ENCODE measurements at regions not wholly inside any gene's neighbourhood (a gene's known extent, or its start where the extent isn't known, plus 50 kb on each side); places are given as distances from the start of the nearest gene placed in this dataset.

DNA sequence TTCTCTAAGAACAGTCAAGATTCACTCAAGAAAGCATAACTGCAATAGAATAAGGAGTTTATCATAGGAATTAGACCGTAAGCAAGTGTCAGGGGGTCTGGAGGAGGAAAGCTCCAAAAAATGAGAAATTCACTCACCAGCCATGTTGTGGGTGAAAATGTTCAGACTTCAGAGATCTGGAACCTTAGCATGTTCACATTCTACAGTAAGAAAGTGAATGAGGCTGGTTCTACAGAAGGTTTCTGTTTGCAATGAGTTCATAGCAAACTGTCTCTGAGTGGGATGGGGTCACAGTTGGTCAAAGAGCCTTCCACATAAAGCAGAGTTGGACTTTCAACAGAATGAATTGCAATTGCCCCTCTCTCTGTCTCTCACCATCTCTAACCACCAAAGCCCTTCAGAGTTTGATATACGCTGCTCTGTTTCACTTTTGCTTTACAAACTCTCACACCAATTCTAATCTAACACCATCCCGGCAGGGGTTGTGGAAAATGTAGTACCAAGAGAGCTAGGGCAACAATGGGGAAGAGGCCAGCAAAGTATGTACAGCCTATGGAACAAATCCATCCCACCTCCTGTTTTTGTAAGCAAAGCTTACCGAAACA, 581.8 kb upstream of the UBE2E2 start:
- Histone ChIP-seq H3K4me3 (no peak overlapping the region), H3K4me1 (no peaks in the 10 kb centered on the region), H3K27me3 (no peaks in the 10 kb centered on the region), H3K36me3 (no peaks in the 10 kb centered on the region), H3K9me3 (peaks cover 0 to 4% (median 1%) of the 10 kb centered on the region in 4 donors), H3K27ac (no peak overlapping the region)
- no peak for DNase-seq
- 65 to 84% (median 77%) methylated on average over 4 of the region's 4 CpGs for WGBS, 5 donors
- intact Hi-C loops (cut with DNase I; ENCODE audit: low total_unique reads), result no loop called here
- TF ChIP-seq POLR2AphosphoS5 (IDR thresholded peaks at IDR 0.05), result no peak
- TF ChIP-seq POLR2A (IDR thresholded peaks at IDR 0.05), result no peak
- TF ChIP-seq, protein P1, sequence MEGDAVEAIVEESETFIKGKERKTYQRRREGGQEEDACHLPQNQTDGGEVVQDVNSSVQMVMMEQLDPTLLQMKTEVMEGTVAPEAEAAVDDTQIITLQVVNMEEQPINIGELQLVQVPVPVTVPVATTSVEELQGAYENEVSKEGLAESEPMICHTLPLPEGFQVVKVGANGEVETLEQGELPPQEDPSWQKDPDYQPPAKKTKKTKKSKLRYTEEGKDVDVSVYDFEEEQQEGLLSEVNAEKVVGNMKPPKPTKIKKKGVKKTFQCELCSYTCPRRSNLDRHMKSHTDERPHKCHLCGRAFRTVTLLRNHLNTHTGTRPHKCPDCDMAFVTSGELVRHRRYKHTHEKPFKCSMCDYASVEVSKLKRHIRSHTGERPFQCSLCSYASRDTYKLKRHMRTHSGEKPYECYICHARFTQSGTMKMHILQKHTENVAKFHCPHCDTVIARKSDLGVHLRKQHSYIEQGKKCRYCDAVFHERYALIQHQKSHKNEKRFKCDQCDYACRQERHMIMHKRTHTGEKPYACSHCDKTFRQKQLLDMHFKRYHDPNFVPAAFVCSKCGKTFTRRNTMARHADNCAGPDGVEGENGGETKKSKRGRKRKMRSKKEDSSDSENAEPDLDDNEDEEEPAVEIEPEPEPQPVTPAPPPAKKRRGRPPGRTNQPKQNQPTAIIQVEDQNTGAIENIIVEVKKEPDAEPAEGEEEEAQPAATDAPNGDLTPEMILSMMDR (IDR thresholded peaks at IDR 0.05), result no peak
- TF ChIP-seq EP300 (IDR thresholded peaks at IDR 0.05), result no peak

DNA sequence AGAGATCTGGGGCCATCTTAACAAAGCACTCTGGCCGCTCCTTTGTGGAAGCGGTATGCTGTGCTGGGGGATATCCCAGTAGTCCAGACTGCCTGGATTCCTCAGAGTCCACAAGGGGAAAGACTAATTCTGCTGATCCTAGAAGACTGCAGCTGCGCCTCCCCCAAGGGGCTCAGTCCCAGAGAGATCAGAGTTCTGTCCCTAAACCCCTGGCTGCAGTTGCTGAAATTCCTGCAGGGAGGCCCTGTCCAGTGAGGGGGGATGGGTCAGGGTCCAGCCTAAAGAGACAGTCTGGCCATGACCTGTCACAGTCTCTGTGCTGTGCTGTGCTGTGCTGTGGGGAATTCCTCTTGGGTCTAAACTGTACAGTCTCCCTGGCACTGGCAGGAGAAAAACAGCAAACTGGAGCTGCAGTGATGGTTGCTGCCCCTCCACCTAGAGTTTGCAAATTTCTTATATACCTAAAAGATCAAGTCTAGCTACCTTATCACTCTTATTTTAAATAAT, 575.1 kb upstream of the UBE2E2 start:
- intact Hi-C loops (cut with DNase I; ENCODE audit: low total_unique reads), result no loop called here
- Histone ChIP-seq H3K4me1 (no peaks in the 10 kb centered on the region), H3K27me3 (no peaks in the 10 kb centered on the region), H3K27ac (no peak overlapping the region), H3K9me3 (peaks cover 0 to 12% (median 9%) of the 10 kb centered on the region in 4 donors), H3K36me3 (no peaks in the 10 kb centered on the region), H3K4me3 (no peak overlapping the region)
- TF ChIP-seq, protein P1 (IDR thresholded peaks at IDR 0.05), result no peak
- TF ChIP-seq EP300 (IDR thresholded peaks at IDR 0.05), result no peak
- TF ChIP-seq POLR2A (IDR thresholded peaks at IDR 0.05), result no peak
- TF ChIP-seq POLR2AphosphoS5 (IDR thresholded peaks at IDR 0.05), result no peak
- no peak for DNase-seq
- 77 to 92% (median 83%) methylated on average over 2 to 3 of the region's 3 CpGs for WGBS, 5 donors

DNA sequence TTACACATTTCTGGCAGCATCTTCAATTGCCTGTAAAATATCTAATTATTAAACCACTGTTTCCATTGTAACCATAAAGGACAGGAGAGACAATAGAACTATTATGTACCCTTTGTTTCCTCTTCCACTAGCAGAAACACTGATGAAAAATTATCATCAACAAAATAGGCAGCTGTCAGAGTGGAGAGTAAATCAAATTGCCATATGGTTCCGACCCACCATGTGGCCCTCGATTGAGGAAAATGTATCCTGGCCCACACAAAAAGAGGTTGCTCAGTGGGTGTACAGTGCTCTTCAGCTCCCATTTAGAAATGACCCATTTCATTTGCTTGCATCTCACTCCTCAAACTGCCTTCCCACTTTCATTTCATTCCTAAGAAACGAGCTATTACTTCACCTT, 570.6 kb upstream of the UBE2E2 start:
- Histone ChIP-seq H3K9me3 (peaks cover 0 to 4% (median 1%) of the 10 kb centered on the region in 4 donors), H3K36me3 (no peaks in the 10 kb centered on the region), H3K27ac (no peak overlapping the region), H3K27me3 (no peaks in the 10 kb centered on the region), H3K4me3 (no peak overlapping the region), H3K4me1 (no peaks in the 10 kb centered on the region)
- intact Hi-C loops (cut with DNase I; ENCODE audit: low total_unique reads), result no loop called here
- WGBS, 5 donors, result 66 to 73% (median 69%) methylated on average over 3 of the region's 3 CpGs
- TF ChIP-seq, protein P1 (IDR thresholded peaks at IDR 0.05), result no peak
- no peak for TF ChIP-seq POLR2A (IDR thresholded peaks at IDR 0.05)
- TF ChIP-seq POLR2AphosphoS5 (IDR thresholded peaks at IDR 0.05), result no peak
- TF ChIP-seq EP300 (IDR thresholded peaks at IDR 0.05), result no peak
- DNase-seq, result no peak

DNA sequence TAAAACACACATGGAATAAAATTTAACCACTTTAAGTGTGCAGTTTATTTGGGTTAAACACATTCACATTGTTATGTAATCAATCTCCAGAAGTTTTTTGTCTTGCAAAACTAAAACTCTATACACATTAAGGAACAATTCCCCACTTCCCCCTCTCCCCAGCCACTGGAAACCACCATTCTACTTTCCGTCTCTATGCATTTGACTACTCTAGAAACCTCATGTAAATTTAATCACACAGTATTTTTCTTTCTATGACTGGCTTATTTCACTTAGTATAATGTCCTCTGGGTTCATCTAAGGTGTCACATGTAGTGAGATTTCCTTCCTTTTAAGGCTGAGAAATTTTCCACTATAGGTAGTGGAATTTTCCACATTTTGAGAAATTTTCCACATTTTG, 568.7 kb upstream of the UBE2E2 start:
- H3K36me3 ChIP-seq, result no peaks in the 10 kb centered on the region
- H3K27ac ChIP-seq, result no peak overlapping the region
- WGBS, 5 donors, result 70 to 83% (median 80%) methylated on average over 1 of the region's 1 CpG
- no peaks in the 10 kb centered on the region for H3K27me3 ChIP-seq
- no peak overlapping the region for H3K4me3 ChIP-seq
- no peak for DNase-seq
- intact Hi-C loops (cut with DNase I; ENCODE audit: low total_unique reads), result no loop called here
- no peaks in the 10 kb centered on the region for H3K4me1 ChIP-seq
- TF ChIP-seq POLR2A (IDR thresholded peaks at IDR 0.05) (no peak), POLR2AphosphoS5 (IDR thresholded peaks at IDR 0.05) (no peak), EP300 (IDR thresholded peaks at IDR 0.05) (no peak)
- TF ChIP-seq, protein P1 (IDR thresholded peaks at IDR 0.05), result no peak
- H3K9me3 ChIP-seq, result peaks cover 0 to 8% (median 5%) of the 10 kb centered on the region in 4 donors

Data from stomach (tissue), 8 donors.